Amygdala (tissue), 56 donors: ENCODE measurements at regions not wholly inside any gene's neighbourhood (a gene's known extent, or its start where the extent isn't known, plus 50 kb on each side); places are given as distances from the start of the nearest gene placed in this dataset.
"Not testable (repeated sequence)": the region's sequence is repeated elsewhere in the genome, so short reads cannot be mapped to it uniquely, and the experiment has no call there.

Experiments
- DNase-seq, 56 donors: peaks; one replicate each; lab custom pipeline; 2025; lab: John Stamatoyannopoulos, UW

- not testable (repeated sequence) for DNase-seq
Observed at GRCh38 chr6:4725136-4725760, 51.0 kb upstream of the CDYL start.

GRCh38 chr6:4724727-4725126 is 51.5 kb upstream of the CDYL start:
- DNase-seq, result not testable (repeated sequence)

GRCh38 chr6:4723383-4723782 is 52.8 kb upstream of the CDYL start:
- DNase-seq, result no peak

- not testable (repeated sequence) for DNase-seq
Observed at GRCh38 chr6:4721368-4721767, 54.8 kb upstream of the CDYL start.

GRCh38 chr6:4719491-4719890 is 56.7 kb upstream of the CDYL start:
- DNase-seq, result no peak

- no peak for DNase-seq
Observed at GRCh38 chr6:4717856-4718255, 58.3 kb upstream of the CDYL start.

- DNase-seq, result no peak
Observed at GRCh38 chr6:4717124-4717523, 59.1 kb upstream of the CDYL start.

GRCh38 chr6:4714961-4715501 is 61.2 kb upstream of the CDYL start:
- no peak for DNase-seq

GRCh38 chr6:4712291-4712690 is 63.9 kb upstream of the CDYL start:
- no peak for DNase-seq

- DNase-seq, result no peak
Observed at GRCh38 chr6:4707011-4707410, 69.2 kb upstream of the CDYL start.

GRCh38 chr6:4705809-4706208 is 70.4 kb upstream of the CDYL start:
- no peak for DNase-seq

GRCh38 chr6:4703382-4703781 is 72.8 kb upstream of the CDYL start:
- DNase-seq, result no peak

- DNase-seq, result no peak
Observed at GRCh38 chr6:4698901-4699659, 77.1 kb upstream of the CDYL start.

- no peak for DNase-seq
Observed at GRCh38 chr6:4693173-4693970, 82.8 kb upstream of the CDYL start.

GRCh38 chr6:4692664-4693063 is 83.5 kb upstream of the CDYL start:
- DNase-seq, result no peak

GRCh38 chr6:4687989-4688947 is 87.9 kb upstream of the CDYL start:
- DNase-seq, result no peak

GRCh38 chr6:4687656-4687988 is 88.6 kb upstream of the CDYL start:
- no peak for DNase-seq

GRCh38 chr6:4682431-4683097 is 93.6 kb upstream of the CDYL start:
- no peak for DNase-seq

GRCh38 chr6:4678506-4679300 is 97.5 kb upstream of the CDYL start:
- DNase-seq, result no peak
